IMR-90 (cell line): ENCODE measurements at regions not wholly inside any gene's neighbourhood (a gene's known extent, or its start where the extent isn't known, plus 50 kb on each side); places are given as distances from the start of the nearest gene placed in this dataset.

Experiments used
- ATAC-seq: fragments of 200-7000 bp; cut with Tn5 transposase; 2 replicates; pipeline ENCODE4 v1.9.1; 2020; ENCODE audit warnings: low read depth, mild to moderate bottlenecking, moderate library complexity
- BruUV-seq: library from RNA; stranded (reverse); fragments of 400-500 nt; replicated peaks from 2 replicates; lab custom pipeline; 2021; lab: Mats Ljungman, UMichigan
- CTCF ChIA-PET: fragments of 300-600 bp; formaldehyde crosslinking; extraction: SDS; loops from one replicate; lab custom pipeline; 2021; ENCODE audit warnings: antibody characterized with exemption; lab: Yijun Ruan, JAX
- POLR2A ChIA-PET: fragments of 300-600 bp; sonication (Branson Sonifier 250); formaldehyde crosslinking; loops from one replicate; lab custom pipeline; 2022; ENCODE audit warnings: antibody characterized with exemption; ENCODE audit not compliant: unreplicated experiment; lab: Charles Lee
- DNase-seq: peaks from one replicate; pipeline ENCODE4 v3.0.0; 2013
- H2AFZ ChIP-seq: replicated peaks from 2 replicates; pipeline ENCODE3; 2013; ENCODE audit warnings: low read length, mild to moderate bottlenecking; ENCODE audit not compliant: poor library complexity
- H2AK5ac ChIP-seq: 2 replicates; pipeline ENCODE4 v1.6.1; 2013; ENCODE audit warnings: low read depth, low read length, inconsistent platforms
- H2AK9ac ChIP-seq: replicated peaks from 2 replicates; pipeline ENCODE3; 2013; ENCODE audit warnings: mild to moderate bottlenecking, low read depth, low read length, moderate library complexity; ENCODE audit not compliant: poor library complexity
- H2BK120ac ChIP-seq: 2 replicates; pipeline ENCODE4 v1.6.1; 2013; ENCODE audit warnings: low read depth, low read length, inconsistent platforms
- H2BK15ac ChIP-seq: 3 replicates; pipeline ENCODE4 v1.6.1; 2013; ENCODE audit warnings: low read depth, low read length, inconsistent platforms
- H2BK20ac ChIP-seq: 2 replicates; pipeline ENCODE4 v1.6.1; 2013; ENCODE audit warnings: low read depth, mild to moderate bottlenecking, inconsistent platforms, low read length, moderate library complexity
- H2BK5ac ChIP-seq: 2 replicates; pipeline ENCODE4 v1.6.1; 2013; ENCODE audit warnings: mild to moderate bottlenecking, low read depth, low read length, inconsistent platforms; ENCODE audit not compliant: poor library complexity, severe bottlenecking
- H3K14ac ChIP-seq: replicated peaks from 2 replicates; pipeline ENCODE4 v1.6.1; 2013; ENCODE audit warnings: low read depth, low read length, inconsistent platforms
- H3K18ac ChIP-seq: 2 replicates; pipeline ENCODE4 v1.6.1; 2013; ENCODE audit warnings: low read depth, low read length, control low read depth
- H3K23ac ChIP-seq: 2 replicates; pipeline ENCODE4 v1.6.1; 2013; ENCODE audit warnings: low read depth, low read length, inconsistent platforms
- H3K27ac ChIP-seq: 2 replicates; pipeline ENCODE4 v1.5.1; 2013; ENCODE audit warnings: mild to moderate bottlenecking, control low read depth, low read length; ENCODE audit not compliant: insufficient read depth
- H3K27me3 ChIP-seq: 2 replicates; pipeline ENCODE4 v1.6.1; 2013; ENCODE audit warnings: low read length; ENCODE audit not compliant: control insufficient read depth, insufficient read depth
- H3K36me3 ChIP-seq: 2 replicates; pipeline ENCODE4 v1.6.1; 2013; ENCODE audit warnings: low read length, mixed read lengths; ENCODE audit not compliant: control insufficient read depth, insufficient read depth
- H3K4ac ChIP-seq: 2 replicates; pipeline ENCODE4 v1.6.1; 2013; ENCODE audit warnings: low read depth, low read length, inconsistent platforms
- H3K4me1 ChIP-seq: 2 replicates; pipeline ENCODE4 v1.6.1; 2013; ENCODE audit warnings: low read length, mixed read lengths; ENCODE audit not compliant: control insufficient read depth, insufficient read depth
- H3K4me2 ChIP-seq: 2 replicates; pipeline ENCODE4 v1.6.1; 2013; ENCODE audit warnings: low read depth, mild to moderate bottlenecking, control low read depth, low read length, moderate library complexity
- H3K4me3 ChIP-seq: 2 replicates; pipeline ENCODE4 v1.5.1; 2013; ENCODE audit warnings: low read depth, mild to moderate bottlenecking, control low read depth, low read length, moderate library complexity; ENCODE audit not compliant: insufficient read depth
- H3K56ac ChIP-seq: 2 replicates; pipeline ENCODE4 v1.6.1; 2013; ENCODE audit warnings: low read length, inconsistent platforms; ENCODE audit not compliant: insufficient read depth; ENCODE audit errors: extremely low read depth
- H3K79me1 ChIP-seq, 2 experiments: 2 replicates each; pipeline ENCODE4 v1.6.1; 2013; ENCODE audit warnings: low read length in 2 of 2, inconsistent platforms in 1 of 2, low read depth in 1 of 2
- H3K9ac ChIP-seq: 2 replicates; pipeline ENCODE4 v1.6.1; 2013; ENCODE audit warnings: low read depth, low read length, control low read depth
- H3K9me1 ChIP-seq: 2 replicates; pipeline ENCODE4 v1.6.1; 2013; ENCODE audit warnings: low read length, inconsistent platforms; ENCODE audit not compliant: insufficient read depth
- H3K9me3 ChIP-seq: 2 replicates; pipeline ENCODE4 v1.6.1; 2013; ENCODE audit warnings: low read length; ENCODE audit not compliant: control insufficient read depth, insufficient read depth
- H4K20me1 ChIP-seq: 2 replicates; pipeline ENCODE4 v1.6.1; 2013; ENCODE audit warnings: low read length, inconsistent platforms; ENCODE audit not compliant: insufficient read depth
- H4K5ac ChIP-seq: 2 replicates; pipeline ENCODE4 v1.6.1; 2013; ENCODE audit warnings: mild to moderate bottlenecking, low read depth, low read length, control low read depth
- H4K8ac ChIP-seq, 2 experiments: 2 replicates each; pipeline ENCODE4 v1.6.1; 2013; ENCODE audit warnings: low read depth in 2 of 2, low read length in 2 of 2, control low read depth in 1 of 2, inconsistent platforms in 1 of 2
- H4K91ac ChIP-seq: 2 replicates; pipeline ENCODE4 v1.6.1; 2013; ENCODE audit warnings: low read depth, low read length, inconsistent platforms; ENCODE audit not compliant: insufficient read depth
- CEBPB ChIP-seq: IDR thresholded peaks from 2 replicates; pipeline ENCODE4 v1.6.1; 2012; ENCODE audit warnings: low read depth, low read length, improper control_type of control experiment
- CHD1 ChIP-seq: IDR thresholded peaks from 2 replicates; pipeline ENCODE4 v1.6.1; 2012; ENCODE audit warnings: low read depth, low read length, improper control_type of control experiment
- MXI1 ChIP-seq: IDR thresholded peaks from 2 replicates; pipeline ENCODE4 v1.6.1; 2012; ENCODE audit warnings: low read depth, mild to moderate bottlenecking, low read length, moderate library complexity, borderline replicate concordance
- RAD21 ChIP-seq: IDR thresholded peaks from 2 replicates; pipeline ENCODE4 v1.6.1; 2012; ENCODE audit warnings: low read length, improper control_type of control experiment
- RCOR1 ChIP-seq: IDR thresholded peaks from 2 replicates; pipeline ENCODE4 v1.6.1; 2012; ENCODE audit warnings: mild to moderate bottlenecking, low read length, improper control_type of control experiment; ENCODE audit not compliant: insufficient replicate concordance
- RFX5 ChIP-seq: IDR thresholded peaks from 2 replicates; pipeline ENCODE4 v1.8.0; 2012; ENCODE audit warnings: low read depth, mild to moderate bottlenecking, low read length, moderate library complexity
- SMC3 ChIP-seq: fragments of 150-350 bp; IDR thresholded peaks from 2 replicates; pipeline ENCODE4 v1.6.1; 2016; ENCODE audit warnings: low read depth, mild to moderate bottlenecking, antibody characterized with exemption, low read length, moderate library complexity
- WGBS, 2 experiments: methylation state at CpG; one replicate each; pipeline versions ENCODE4 v1.1.5 to v1.1.7; 2013; ENCODE audit warnings: missing lambda C conversion rate in 2 of 2; ENCODE audit not compliant: insufficient read length in 1 of 2; ENCODE audit errors: extremely low coverage in 2 of 2; 5-methylcytosine and 5-hydroxymethylcytosine counted together
- dilution Hi-C: fragments of 300-500 bp; cut with HindIII; formaldehyde crosslinking; loops from one replicate; pipeline ENCODE4 v1.14.3; 2018; ENCODE audit warnings: low sequenced_read_pairs; ENCODE audit not compliant: unreplicated experiment
- in situ Hi-C: fragments of 300-500 bp; cut with MboI; formaldehyde crosslinking; loops from 3 replicates; pipeline ENCODE4 v1.14.3; 2019; ENCODE audit warnings: low sequenced_read_pairs, inconsistent platforms, mixed read lengths
- intact Hi-C: fragments of 100-400 bp; cut with micrococcal nuclease; formaldehyde crosslinking; loops from 2 replicates; pipeline ENCODE4 v1.10.0; 2022
- TF ChIP-seq, protein P1 (sequence below): conservative IDR thresholded peaks from 2 replicates; pipeline ENCODE4 v1.5.1; 2012; ENCODE audit warnings: mild to moderate bottlenecking, low read depth, low read length, improper control_type of control experiment
- TF ChIP-seq, protein P2 (sequence below): fragments of 150-350 bp; IDR thresholded peaks from 2 replicates; pipeline ENCODE4 v1.6.1; 2016; ENCODE audit warnings: low read depth, mild to moderate bottlenecking, low read length, moderate library complexity, borderline replicate concordance

DNA sequence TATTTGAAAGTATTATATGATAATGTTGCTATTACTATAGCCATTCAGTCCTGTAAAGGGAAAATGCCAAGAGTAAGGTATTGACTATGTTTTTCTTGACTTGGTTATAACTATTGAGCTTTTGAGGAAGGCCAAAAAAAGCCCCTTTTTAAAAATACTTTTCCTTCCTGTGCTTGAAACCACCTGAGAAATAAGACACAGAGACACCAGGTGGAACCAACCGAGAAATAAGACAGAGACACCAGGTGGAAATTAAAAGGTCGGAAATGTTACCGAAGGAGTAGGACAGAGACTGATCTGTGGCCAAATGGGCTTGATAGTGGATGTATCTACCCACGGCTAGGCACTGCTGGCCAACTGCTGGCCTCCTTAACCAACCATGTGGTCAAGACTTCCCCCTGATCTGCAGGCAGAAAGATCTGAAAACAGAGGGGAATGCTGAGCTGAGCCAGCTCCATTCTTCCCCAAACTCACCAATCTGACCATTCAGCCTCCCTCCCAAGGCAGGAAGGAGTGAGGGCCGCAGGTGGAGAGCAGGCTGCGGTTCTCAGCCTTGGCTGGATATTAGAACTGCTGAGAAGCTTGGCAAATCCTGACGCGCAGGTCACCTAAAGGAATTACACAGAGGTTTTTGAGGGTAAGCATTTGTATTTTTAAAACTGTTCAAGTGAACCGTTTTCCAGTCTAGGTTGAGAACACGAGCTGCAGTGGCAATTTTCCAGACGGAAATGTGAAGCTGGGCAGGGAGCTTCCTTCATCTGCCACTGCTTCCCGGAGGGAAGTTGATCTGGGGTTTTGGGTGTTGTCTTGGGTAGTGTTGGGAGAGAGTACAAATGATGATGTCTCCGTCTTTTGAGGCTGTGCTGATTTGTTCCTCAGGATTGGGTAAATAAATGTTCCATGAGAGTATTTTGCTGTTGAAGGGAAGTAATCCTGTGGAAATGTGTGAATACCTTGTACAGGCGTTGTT lies 121.7 kb upstream of the EXOC2 start:
- TF ChIP-seq RFX5 (no peak), MXI1 (no peak), RAD21 (no peak), SMC3 (no peak), RCOR1 (no peak), CHD1 (no peak), CEBPB (no peak)
- TF ChIP-seq, protein P1, sequence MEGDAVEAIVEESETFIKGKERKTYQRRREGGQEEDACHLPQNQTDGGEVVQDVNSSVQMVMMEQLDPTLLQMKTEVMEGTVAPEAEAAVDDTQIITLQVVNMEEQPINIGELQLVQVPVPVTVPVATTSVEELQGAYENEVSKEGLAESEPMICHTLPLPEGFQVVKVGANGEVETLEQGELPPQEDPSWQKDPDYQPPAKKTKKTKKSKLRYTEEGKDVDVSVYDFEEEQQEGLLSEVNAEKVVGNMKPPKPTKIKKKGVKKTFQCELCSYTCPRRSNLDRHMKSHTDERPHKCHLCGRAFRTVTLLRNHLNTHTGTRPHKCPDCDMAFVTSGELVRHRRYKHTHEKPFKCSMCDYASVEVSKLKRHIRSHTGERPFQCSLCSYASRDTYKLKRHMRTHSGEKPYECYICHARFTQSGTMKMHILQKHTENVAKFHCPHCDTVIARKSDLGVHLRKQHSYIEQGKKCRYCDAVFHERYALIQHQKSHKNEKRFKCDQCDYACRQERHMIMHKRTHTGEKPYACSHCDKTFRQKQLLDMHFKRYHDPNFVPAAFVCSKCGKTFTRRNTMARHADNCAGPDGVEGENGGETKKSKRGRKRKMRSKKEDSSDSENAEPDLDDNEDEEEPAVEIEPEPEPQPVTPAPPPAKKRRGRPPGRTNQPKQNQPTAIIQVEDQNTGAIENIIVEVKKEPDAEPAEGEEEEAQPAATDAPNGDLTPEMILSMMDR = no peak
- TF ChIP-seq, protein P2, sequence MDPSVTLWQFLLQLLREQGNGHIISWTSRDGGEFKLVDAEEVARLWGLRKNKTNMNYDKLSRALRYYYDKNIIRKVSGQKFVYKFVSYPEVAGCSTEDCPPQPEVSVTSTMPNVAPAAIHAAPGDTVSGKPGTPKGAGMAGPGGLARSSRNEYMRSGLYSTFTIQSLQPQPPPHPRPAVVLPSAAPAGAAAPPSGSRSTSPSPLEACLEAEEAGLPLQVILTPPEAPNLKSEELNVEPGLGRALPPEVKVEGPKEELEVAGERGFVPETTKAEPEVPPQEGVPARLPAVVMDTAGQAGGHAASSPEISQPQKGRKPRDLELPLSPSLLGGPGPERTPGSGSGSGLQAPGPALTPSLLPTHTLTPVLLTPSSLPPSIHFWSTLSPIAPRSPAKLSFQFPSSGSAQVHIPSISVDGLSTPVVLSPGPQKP = no peak
- Histone ChIP-seq H2AFZ (no peak overlapping the region), H3K4me1 (no peaks in the 10 kb centered on the region), H2BK5ac (no peak overlapping the region), H3K9ac (no peak overlapping the region), H2BK15ac (no peak overlapping the region), H3K9me3 (no peaks in the 10 kb centered on the region), H3K27ac (no peak overlapping the region), H4K20me1 (no peaks in the 10 kb centered on the region), H3K18ac (no peak overlapping the region), H3K4me3 (no peak overlapping the region), H2BK20ac (no peak overlapping the region), H2BK120ac (no peak overlapping the region), H3K23ac (no peak overlapping the region), H2AK5ac (no peak overlapping the region), H3K14ac (no peak overlapping the region), H3K4me2 (no peak overlapping the region), H4K5ac (no peak overlapping the region), H4K8ac (no peak overlapping the region), H3K56ac (no peak overlapping the region), H2AK9ac (no peak overlapping the region), H3K79me1 (no peaks in the 10 kb centered on the region), H3K36me3 (no peaks in the 10 kb centered on the region), H3K27me3 (no peaks in the 10 kb centered on the region; the same call in none of the 2 replicates), H4K91ac (no peak overlapping the region), H3K9me1 (no peaks in the 10 kb centered on the region), H3K4ac (no peak overlapping the region)
- DNase-seq (no peak), ATAC-seq (no peak)
- dilution Hi-C loops (no loop called here), intact Hi-C loops (no loop called here), in situ Hi-C loops (no loop called here)
- WGBS, 2 experiments = 87% methylated on average over 3 of the region's 14 CpGs; no CpG with 5 or more reads in 1 of the 2 experiments
- ChIA-PET POLR2A (no interaction called here), CTCF (interaction anchor here (0.7 kb wide), 1 partner anchor 79 kb away, joined by 3 read pairs; no protein-coding TSS in a partner anchor)
- BruUV-seq = no TSS peak
